ENCODE measurements at regions not wholly inside any gene's neighbourhood (a gene's known extent, or its start where the extent isn't known, plus 50 kb on each side); places are given as distances from the start of the nearest gene placed in this dataset.

DNA sequence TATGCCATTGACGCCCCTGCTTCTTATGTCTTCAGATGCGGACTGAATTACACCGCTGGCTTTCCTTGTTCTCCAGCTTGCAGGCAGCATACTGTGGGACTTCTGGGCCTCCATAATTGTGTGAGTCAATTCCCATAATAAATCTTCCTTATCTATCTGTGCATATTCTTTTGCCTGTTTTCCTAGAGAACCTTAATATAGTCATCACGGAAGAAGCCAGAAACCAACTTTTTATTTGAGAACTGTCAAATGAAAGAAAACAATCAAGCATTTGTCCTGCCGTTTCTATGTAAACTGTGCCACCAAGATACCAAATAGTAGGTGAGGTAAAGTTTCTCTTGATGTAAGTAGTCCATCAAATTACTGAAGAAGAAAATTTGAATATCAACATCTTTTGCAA is 51.8 kb upstream of the B3GALNT1 start:
- no peak for TF ChIP-seq POLR2A (IDR thresholded peaks at IDR 0.05)
- TF ChIP-seq, protein P1, sequence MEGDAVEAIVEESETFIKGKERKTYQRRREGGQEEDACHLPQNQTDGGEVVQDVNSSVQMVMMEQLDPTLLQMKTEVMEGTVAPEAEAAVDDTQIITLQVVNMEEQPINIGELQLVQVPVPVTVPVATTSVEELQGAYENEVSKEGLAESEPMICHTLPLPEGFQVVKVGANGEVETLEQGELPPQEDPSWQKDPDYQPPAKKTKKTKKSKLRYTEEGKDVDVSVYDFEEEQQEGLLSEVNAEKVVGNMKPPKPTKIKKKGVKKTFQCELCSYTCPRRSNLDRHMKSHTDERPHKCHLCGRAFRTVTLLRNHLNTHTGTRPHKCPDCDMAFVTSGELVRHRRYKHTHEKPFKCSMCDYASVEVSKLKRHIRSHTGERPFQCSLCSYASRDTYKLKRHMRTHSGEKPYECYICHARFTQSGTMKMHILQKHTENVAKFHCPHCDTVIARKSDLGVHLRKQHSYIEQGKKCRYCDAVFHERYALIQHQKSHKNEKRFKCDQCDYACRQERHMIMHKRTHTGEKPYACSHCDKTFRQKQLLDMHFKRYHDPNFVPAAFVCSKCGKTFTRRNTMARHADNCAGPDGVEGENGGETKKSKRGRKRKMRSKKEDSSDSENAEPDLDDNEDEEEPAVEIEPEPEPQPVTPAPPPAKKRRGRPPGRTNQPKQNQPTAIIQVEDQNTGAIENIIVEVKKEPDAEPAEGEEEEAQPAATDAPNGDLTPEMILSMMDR (IDR thresholded peaks at IDR 0.05): no peak

Data from lower leg skin (tissue), 3 donors.